Breast epithelium (tissue), 3 donors: ENCODE measurements at regions not wholly inside any gene's neighbourhood (a gene's known extent, or its start where the extent isn't known, plus 50 kb on each side); places are given as distances from the start of the nearest gene placed in this dataset.

ENCODE experiments used
- POLR2A ChIP-seq: fragments of 450-650 bp; IDR thresholded peaks from one replicate; pipeline ENCODE4 v1.6.1; 2016; ENCODE audit warnings: antibody characterized with exemption, mild to moderate bottlenecking, moderate library complexity
- TF ChIP-seq, protein P1 (sequence below), 3 donors: fragments of 450-650 bp; IDR thresholded peaks; one replicate each; pipeline ENCODE4 v1.5.1; 2016 to 2017; ENCODE audit warnings: antibody characterized with exemption in 3 of 3, mild to moderate bottlenecking in 3 of 3, moderate library complexity in 3 of 3

DNA sequence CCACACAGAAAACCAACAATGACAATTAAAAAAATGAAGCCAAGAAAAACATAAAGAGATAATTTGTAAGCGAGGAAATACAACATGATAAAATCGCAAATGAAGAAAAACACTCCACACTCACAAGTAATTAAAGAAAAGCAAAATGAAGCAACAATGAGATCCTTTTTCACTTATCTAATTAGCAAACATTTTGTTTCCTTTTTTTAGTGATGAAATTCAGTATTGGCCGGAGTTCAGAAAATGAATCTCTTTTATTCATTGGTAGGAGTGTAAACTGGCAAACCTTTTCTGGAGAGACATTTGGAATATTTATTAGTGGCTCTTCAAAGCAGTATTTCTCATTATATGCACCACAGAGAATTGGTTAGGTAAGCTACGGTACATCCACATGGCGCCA is 70.6 kb upstream of the POMP start:
- no peak for TF ChIP-seq POLR2A
- TF ChIP-seq, protein P1, sequence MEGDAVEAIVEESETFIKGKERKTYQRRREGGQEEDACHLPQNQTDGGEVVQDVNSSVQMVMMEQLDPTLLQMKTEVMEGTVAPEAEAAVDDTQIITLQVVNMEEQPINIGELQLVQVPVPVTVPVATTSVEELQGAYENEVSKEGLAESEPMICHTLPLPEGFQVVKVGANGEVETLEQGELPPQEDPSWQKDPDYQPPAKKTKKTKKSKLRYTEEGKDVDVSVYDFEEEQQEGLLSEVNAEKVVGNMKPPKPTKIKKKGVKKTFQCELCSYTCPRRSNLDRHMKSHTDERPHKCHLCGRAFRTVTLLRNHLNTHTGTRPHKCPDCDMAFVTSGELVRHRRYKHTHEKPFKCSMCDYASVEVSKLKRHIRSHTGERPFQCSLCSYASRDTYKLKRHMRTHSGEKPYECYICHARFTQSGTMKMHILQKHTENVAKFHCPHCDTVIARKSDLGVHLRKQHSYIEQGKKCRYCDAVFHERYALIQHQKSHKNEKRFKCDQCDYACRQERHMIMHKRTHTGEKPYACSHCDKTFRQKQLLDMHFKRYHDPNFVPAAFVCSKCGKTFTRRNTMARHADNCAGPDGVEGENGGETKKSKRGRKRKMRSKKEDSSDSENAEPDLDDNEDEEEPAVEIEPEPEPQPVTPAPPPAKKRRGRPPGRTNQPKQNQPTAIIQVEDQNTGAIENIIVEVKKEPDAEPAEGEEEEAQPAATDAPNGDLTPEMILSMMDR (IDR thresholded peaks at IDR 0.05): no peak
